PC-3 (cell line): ENCODE measurements at regions not wholly inside any gene's neighbourhood (a gene's known extent, or its start where the extent isn't known, plus 50 kb on each side); places are given as distances from the start of the nearest gene placed in this dataset.
"Not testable (repeated sequence)": the region's sequence is repeated elsewhere in the genome, so short reads cannot be mapped to it uniquely, and the experiment has no call there.

Source experiments
- ATAC-seq: fragments of 200-7000 bp; cut with Tn5 transposase; 2 replicates; pipeline ENCODE4 v1.9.1; 2020; ENCODE audit warnings: mild to moderate bottlenecking, moderate library complexity
- BruUV-seq: library from RNA; stranded (reverse); fragments of 400-500 nt; replicated peaks from 2 replicates; lab custom pipeline; 2021; lab: Mats Ljungman, UMichigan
- CTCF ChIA-PET: fragments of 300-600 bp; sonication (Branson Sonifier 250); formaldehyde crosslinking; loops from one replicate; lab custom pipeline; 2022; ENCODE audit warnings: antibody characterized with exemption; lab: Charles Lee
- POLR2A ChIA-PET: fragments of 300-600 bp; sonication (Branson Sonifier 250); formaldehyde crosslinking; loops from one replicate; lab custom pipeline; 2022; ENCODE audit warnings: antibody characterized with exemption; ENCODE audit not compliant: unreplicated experiment; lab: Charles Lee
- DNase-seq: peaks from one replicate; pipeline ENCODE4 v3.0.0-alpha.2; 2015
- H2AFZ ChIP-seq: fragments of 300-600 bp; sonication (generic); 2 replicates; pipeline ENCODE4 v1.6.0; 2016; ENCODE audit warnings: antibody characterized with exemption, low read length
- H3F3A ChIP-seq: fragments of 300-600 bp; sonication (generic); one replicate; pipeline ENCODE4 v1.6.0; 2017; ENCODE audit warnings: antibody characterized with exemption, low read length, control low read depth, mild to moderate bottlenecking; ENCODE audit not compliant: unreplicated experiment
- H3K27ac ChIP-seq: fragments of 300-600 bp; sonication (generic); 2 replicates; pipeline ENCODE4 v1.5.1; 2016; ENCODE audit warnings: mild to moderate bottlenecking, low read length
- H3K27me3 ChIP-seq: fragments of 300-600 bp; sonication (generic); 2 replicates; pipeline ENCODE4 v1.6.1; 2016; ENCODE audit warnings: low read length, mixed read lengths
- H3K36me3 ChIP-seq: fragments of 300-600 bp; sonication (generic); 2 replicates; pipeline ENCODE4 v1.6.1; 2016; ENCODE audit warnings: low read depth, mixed run types, low read length, mixed read lengths
- H3K4me1 ChIP-seq: fragments of 300-600 bp; sonication (generic); 2 replicates; pipeline ENCODE4 v1.5.1; 2016; ENCODE audit warnings: low read length; ENCODE audit not compliant: insufficient read depth
- H3K4me2 ChIP-seq: fragments of 300-600 bp; sonication (generic); 2 replicates; pipeline ENCODE4 v1.6.0; 2016; ENCODE audit warnings: low read length
- H3K4me3 ChIP-seq: fragments of 300-600 bp; sonication (generic); 2 replicates; pipeline ENCODE4 v1.5.1; 2016; ENCODE audit warnings: mild to moderate bottlenecking, low read length, mixed read lengths
- H3K79me2 ChIP-seq: fragments of 300-600 bp; sonication (generic); 2 replicates; pipeline ENCODE4 v1.6.1; 2017; ENCODE audit warnings: low read length, mixed read lengths
- H3K9ac ChIP-seq: fragments of 300-600 bp; sonication (generic); 2 replicates; pipeline ENCODE4 v1.6.0; 2016; ENCODE audit warnings: mild to moderate bottlenecking, low read length
- H3K9me2 ChIP-seq: fragments of 300-600 bp; sonication (generic); replicated peaks from 2 replicates; pipeline ENCODE4 v1.6.1; 2016; ENCODE audit warnings: mixed run types, low read length, mixed read lengths
- H3K9me3 ChIP-seq: fragments of 300-600 bp; sonication (generic); 2 replicates; pipeline ENCODE4 v1.6.1; 2016; ENCODE audit warnings: low read length, mixed read lengths
- H4K20me1 ChIP-seq: fragments of 300-600 bp; sonication (generic); 2 replicates; pipeline ENCODE4 v1.6.1; 2016; ENCODE audit warnings: low read length, mixed read lengths
- CTCF ChIP-seq: fragments of 300-600 bp; sonication (generic); conservative IDR thresholded peaks from 2 replicates; pipeline ENCODE4 v1.5.1; 2017; ENCODE audit warnings: antibody characterized with exemption, low read depth, mild to moderate bottlenecking, low read length
- EZH2 ChIP-seq: fragments of 300-600 bp; sonication (generic); IDR thresholded peaks from one replicate; pipeline ENCODE4 v1.6.1; 2017; ENCODE audit warnings: antibody characterized with exemption, mild to moderate bottlenecking, low read length; ENCODE audit not compliant: unreplicated experiment
- EZH2phosphoT487 ChIP-seq: fragments of 300-600 bp; sonication (generic); IDR thresholded peaks from 2 replicates; pipeline ENCODE4 v1.6.1; 2018; ENCODE audit warnings: mild to moderate bottlenecking, antibody characterized with exemption, low read length, borderline replicate concordance
- intact Hi-C: fragments of 100-400 bp; cut with micrococcal nuclease; formaldehyde crosslinking; loops from 2 replicates; pipeline ENCODE4 v1.9.0; 2023

DNA sequence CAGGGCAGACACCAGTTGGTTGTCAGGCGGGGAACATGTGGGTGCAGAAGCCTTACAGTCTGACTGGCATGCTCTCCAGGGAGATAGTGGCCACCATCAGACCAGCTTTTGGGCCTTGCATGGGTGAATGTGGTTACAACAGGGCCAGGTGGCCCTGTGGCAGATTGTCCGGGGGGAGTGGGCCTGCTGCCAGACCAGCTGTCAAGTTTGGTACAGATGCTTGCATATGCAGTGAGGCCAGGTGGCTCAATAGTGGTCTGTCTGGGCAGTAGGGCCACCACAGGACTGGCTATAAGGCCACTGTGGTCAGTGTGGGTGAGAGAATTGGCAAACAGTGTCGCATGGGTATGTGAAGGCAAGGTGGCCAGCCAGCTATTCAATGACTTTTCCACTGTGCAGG is 148.7 kb downstream of the FAM174A start:
- TF ChIP-seq EZH2 (no peak), EZH2phosphoT487 (no peak), CTCF (no peak)
- POLR2A ChIA-PET = no interaction called here

DNA sequence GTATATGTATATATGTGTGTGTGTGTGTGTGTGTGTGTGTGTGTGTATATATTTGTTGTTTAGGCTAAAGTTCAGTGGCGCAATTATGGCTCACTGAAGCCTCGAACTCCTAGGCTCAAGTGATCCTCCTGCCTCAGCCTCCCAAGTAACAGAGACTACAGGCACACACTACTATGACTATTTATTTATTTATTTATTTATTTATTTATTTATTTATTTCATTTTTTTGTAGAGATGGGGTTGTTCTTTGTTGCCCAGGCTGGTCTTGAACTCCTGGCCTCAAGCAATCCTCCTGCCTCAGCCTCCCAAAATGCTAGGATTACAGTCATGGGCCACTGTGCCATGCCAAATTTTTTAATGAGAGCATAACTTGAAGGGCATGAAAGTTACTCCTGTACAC is 149.9 kb downstream of the FAM174A start:
- H3K27ac ChIP-seq, H3F3A ChIP-seq, H3K4me2 ChIP-seq, CTCF ChIA-PET, ATAC-seq, H3K4me1 ChIP-seq, DNase-seq, H3K27me3 ChIP-seq, intact Hi-C loops, H2AFZ ChIP-seq, H3K79me2 ChIP-seq, POLR2A ChIA-PET, H3K36me3 ChIP-seq, H3K4me3 ChIP-seq, H4K20me1 ChIP-seq, BruUV-seq, H3K9me2 ChIP-seq, H3K9ac ChIP-seq: not testable (repeated sequence)
- peaks cover 13% of the 10 kb centered on the region for H3K9me3 ChIP-seq

More for the DNA sequence above, 148.7 kb downstream of the FAM174A start:
- Histone ChIP-seq H3K4me2 (no peak overlapping the region), H4K20me1 (no peaks in the 10 kb centered on the region), H3K27ac (no peak overlapping the region), H3K36me3 (no peaks in the 10 kb centered on the region), H3K4me1 (no peaks in the 10 kb centered on the region), H3K27me3 (no peaks in the 10 kb centered on the region), H3K4me3 (no peak overlapping the region), H3K9ac (no peak overlapping the region), H3F3A (no peaks in the 10 kb centered on the region), H3K9me3 (peaks cover 13% of the 10 kb centered on the region), H3K9me2 (no peaks in the 10 kb centered on the region), H3K79me2 (no peaks in the 10 kb centered on the region), H2AFZ (no peak overlapping the region)
- ATAC-seq (no peak), DNase-seq (no peak)
- CTCF ChIA-PET = no interaction called here
- intact Hi-C loops = no loop called here
- BruUV-seq = no TSS peak

- ATAC-seq, BruUV-seq, DNase-seq, H3K4me3 ChIP-seq, H3K4me2 ChIP-seq, H4K20me1 ChIP-seq, intact Hi-C loops, H2AFZ ChIP-seq, H3K9ac ChIP-seq, H3F3A ChIP-seq, H3K27me3 ChIP-seq, H3K79me2 ChIP-seq, POLR2A ChIA-PET, H3K9me2 ChIP-seq, H3K27ac ChIP-seq, CTCF ChIA-PET, H3K36me3 ChIP-seq, H3K9me3 ChIP-seq: not testable (repeated sequence)
- H3K4me1 ChIP-seq = peaks cover 11% of the 10 kb centered on the region; the same call in 1 of the 2 replicates
These were observed 153.7 kb downstream of the FAM174A start for GRCh38 chr5:100688834-100689233.

GRCh38 chr5:100690036-100690560 is 154.9 kb downstream of the FAM174A start:
- Histone ChIP-seq H2AFZ (no peak overlapping the region), H3K79me2 (no peaks in the 10 kb centered on the region), H3K4me2 (no peak overlapping the region), H3K27ac (no peak overlapping the region), H3K4me1 (peaks cover 11% of the 10 kb centered on the region; the same call in 1 of the 2 replicates), H4K20me1 (no peaks in the 10 kb centered on the region), H3K27me3 (no peaks in the 10 kb centered on the region), H3K9ac (no peak overlapping the region), H3K4me3 (no peak overlapping the region), H3K9me3 (no peaks in the 10 kb centered on the region), H3K36me3 (no peaks in the 10 kb centered on the region), H3F3A (no peaks in the 10 kb centered on the region), H3K9me2 (no peaks in the 10 kb centered on the region)
- CTCF ChIA-PET = no interaction called here
- POLR2A ChIA-PET = interaction anchor here (0.6 kb wide), 1 partner anchor 776 kb away, joined by 3 read pairs; no protein-coding TSS in a partner anchor
- peak; percentile 7 for DNase-seq
- BruUV-seq = no TSS peak
- ATAC-seq = no peak
- intact Hi-C loops = no loop called here
- TF ChIP-seq EZH2phosphoT487 (no peak), CTCF (no peak), EZH2 (no peak)
